ENCODE measurements at regions not wholly inside any gene's neighbourhood (a gene's known extent, or its start where the extent isn't known, plus 50 kb on each side); places are given as distances from the start of the nearest gene placed in this dataset.

- no peak overlapping the region for H2AFZ ChIP-seq (ENCODE audit: low read depth, low read length, severe bottlenecking)
- H3K36me3 ChIP-seq (ENCODE audit: low read length) = no peaks in the 10 kb centered on the region
- no peak overlapping the region for H3K27ac ChIP-seq (ENCODE audit: low read depth, low read length)
- H4K20me1 ChIP-seq (ENCODE audit: low read depth, low read length) = no peaks in the 10 kb centered on the region
- H3K27me3 ChIP-seq (ENCODE audit: low read length) = no peaks in the 10 kb centered on the region
- H3F3A ChIP-seq (ENCODE audit: insufficient read depth) = no peaks in the 10 kb centered on the region
- no peak overlapping the region for H3K9ac ChIP-seq (ENCODE audit: low read length)
- H3K4me2 ChIP-seq (ENCODE audit: low read depth, low read length, poor library complexity, severe bottlenecking) = no peak overlapping the region
- TF ChIP-seq EZH2phosphoT487 (conservative IDR thresholded peaks at IDR 0.05; ENCODE audit: low read length) = no peak
- TF ChIP-seq CTCF (IDR thresholded peaks at IDR 0.05; ENCODE audit: insufficient read depth, low read length, poor library complexity, severe bottlenecking) = peak; percentile 45
- no peaks in the 10 kb centered on the region for H3K9me2 ChIP-seq (replicated peaks; ENCODE audit: insufficient read depth, low read length)
- no peaks in the 10 kb centered on the region for H3K79me2 ChIP-seq (ENCODE audit: insufficient read depth, low read length)
- no peaks in the 10 kb centered on the region for H3K9me3 ChIP-seq (ENCODE audit: insufficient read depth, low read length)
- no peak overlapping the region for H3K4me3 ChIP-seq (ENCODE audit: insufficient read depth, low read length, poor library complexity, severe bottlenecking)
Measured at GRCh38 chr4:24476282-24476681, 108.1 kb downstream of the DHX15 start.

- Histone ChIP-seq H4K20me1 (ENCODE audit: low read depth, low read length) (no peaks in the 10 kb centered on the region), H3K4me2 (ENCODE audit: low read depth, low read length, poor library complexity, severe bottlenecking) (no peak overlapping the region), H3K4me3 (ENCODE audit: insufficient read depth, low read length, poor library complexity, severe bottlenecking) (no peak overlapping the region)
Measured at GRCh38 chr4:24475756-24476155, 108.6 kb downstream of the DHX15 start.

GRCh38 chr4:24473309-24473721 lies 111.0 kb downstream of the DHX15 start:
- no peak overlapping the region for H3K27ac ChIP-seq (ENCODE audit: low read depth, low read length)

More at GRCh38 chr4:24475756-24476155, 108.6 kb downstream of the DHX15 start:
- TF ChIP-seq EZH2phosphoT487 (conservative IDR thresholded peaks at IDR 0.05; ENCODE audit: low read length) = no peak
- no peak for TF ChIP-seq CTCF (IDR thresholded peaks at IDR 0.05; ENCODE audit: insufficient read depth, low read length, poor library complexity, severe bottlenecking)
- H3K9me3 ChIP-seq (ENCODE audit: insufficient read depth, low read length) = no peaks in the 10 kb centered on the region
- no peak overlapping the region for H3K27ac ChIP-seq (ENCODE audit: low read depth, low read length)
- no peak overlapping the region for H2AFZ ChIP-seq (ENCODE audit: low read depth, low read length, severe bottlenecking)
- H3K27me3 ChIP-seq (ENCODE audit: low read length) = no peaks in the 10 kb centered on the region
- H3K36me3 ChIP-seq (ENCODE audit: low read length) = no peaks in the 10 kb centered on the region
- H3K79me2 ChIP-seq (ENCODE audit: insufficient read depth, low read length) = no peaks in the 10 kb centered on the region
- H3K9me2 ChIP-seq (replicated peaks; ENCODE audit: insufficient read depth, low read length) = no peaks in the 10 kb centered on the region
- H3F3A ChIP-seq (ENCODE audit: insufficient read depth) = no peaks in the 10 kb centered on the region
- no peak overlapping the region for H3K9ac ChIP-seq (ENCODE audit: low read length)

More at GRCh38 chr4:24473309-24473721, 111.0 kb downstream of the DHX15 start:
- Histone ChIP-seq H3K79me2 (ENCODE audit: insufficient read depth, low read length) (no peaks in the 10 kb centered on the region), H3K9me2 (replicated peaks; ENCODE audit: insufficient read depth, low read length) (no peaks in the 10 kb centered on the region), H4K20me1 (ENCODE audit: low read depth, low read length) (no peaks in the 10 kb centered on the region), H3K27me3 (ENCODE audit: low read length) (no peaks in the 10 kb centered on the region), H3K9ac (ENCODE audit: low read length) (peak overlapping the region; percentile 50), H3K36me3 (ENCODE audit: low read length) (no peaks in the 10 kb centered on the region), H3K9me3 (ENCODE audit: insufficient read depth, low read length) (no peaks in the 10 kb centered on the region), H3F3A (ENCODE audit: insufficient read depth) (no peaks in the 10 kb centered on the region), H3K4me2 (ENCODE audit: low read depth, low read length, poor library complexity, severe bottlenecking) (peak overlapping the region; percentile 74), H2AFZ (ENCODE audit: low read depth, low read length, severe bottlenecking) (peak overlapping the region; percentile 82), H3K4me3 (ENCODE audit: insufficient read depth, low read length, poor library complexity, severe bottlenecking) (peak overlapping the region; percentile 56)
- TF ChIP-seq EZH2phosphoT487 (conservative IDR thresholded peaks at IDR 0.05; ENCODE audit: low read length) (no peak), CTCF (IDR thresholded peaks at IDR 0.05; ENCODE audit: insufficient read depth, low read length, poor library complexity, severe bottlenecking) (peak; percentile 8)

Measured in SU-DHL-6 (cell line).